HCT116 (cell line): ENCODE measurements at regions not wholly inside any gene's neighbourhood (a gene's known extent, or its start where the extent isn't known, plus 50 kb on each side); places are given as distances from the start of the nearest gene placed in this dataset.

ENCODE experiments used
- ATAC-seq: fragments of 200-7000 bp; cut with Tn5 transposase; 2 replicates; pipeline ENCODE4 v1.9.1; 2020; ENCODE audit warnings: mild to moderate bottlenecking, moderate library complexity
- BruUV-seq: library from RNA; stranded (reverse); fragments of 400-500 nt; replicated peaks from 2 replicates; lab custom pipeline; 2021; lab: Mats Ljungman, UMichigan
- CTCF ChIA-PET: fragments of 300-600 bp; sonication (Branson Sonifier 250); formaldehyde crosslinking; loops from one replicate; lab custom pipeline; 2021; ENCODE audit warnings: antibody characterized with exemption; lab: Charles Lee
- POLR2A ChIA-PET: fragments of 300-600, 350-600 bp; sonication (Branson Sonifier 250); formaldehyde crosslinking; loops from one replicate; lab custom pipeline; 2021; ENCODE audit warnings: antibody characterized with exemption; lab: Charles Lee
- RAD21 ChIA-PET, 2 experiments: fragments of 300-600 bp; sonication (Branson Sonifier 250); formaldehyde crosslinking; loops; one replicate each; lab custom pipeline; 2023; ENCODE audit warnings: low total read pairs in 2 of 2; ENCODE audit not compliant: uncharacterized antibody in 2 of 2, unreplicated experiment in 2 of 2, low non-redundant PET in 1 of 2; lab: Charles Lee
- DNase-seq: peaks from one replicate; pipeline ENCODE4 v3.0.0-alpha.2; 2010; ENCODE audit warnings: low read depth, low spot score
- H2AFZ ChIP-seq: fragments of 200-600 bp; shearing (Covaris generic), sonication (generic); 2 replicates; pipeline ENCODE4 v1.6.1; 2017; ENCODE audit warnings: low read depth, mixed run types, mixed read lengths, antibody characterized with exemption, low read length; ENCODE audit not compliant: poor library complexity, severe bottlenecking
- H3K27ac ChIP-seq: 2 replicates; pipeline ENCODE4 v1.5.1; 2012; ENCODE audit warnings: low read depth, low read length
- H3K27me3 ChIP-seq: fragments of 200-600 bp; sonication (generic); 2 replicates; pipeline ENCODE4 v1.6.1; 2016; ENCODE audit warnings: mixed run types, low read length, mixed read lengths; ENCODE audit not compliant: insufficient read depth
- H3K36me3 ChIP-seq, 2 experiments: fragments of 200-500 bp in 1 of 2; fragments of 200-600 bp in 1 of 2; sonication (Bioruptor generic) in 1 of 2; sonication (generic) in 1 of 2; 2 replicates each; pipeline versions ENCODE4 v1.5.1 to v1.6.1; 2014 to 2016; ENCODE audit warnings: low read length in 2 of 2, inconsistent platforms in 1 of 2, mixed read lengths in 1 of 2, mixed run types in 1 of 2; ENCODE audit not compliant: insufficient read depth in 2 of 2, control insufficient read depth in 1 of 2
- H3K4me1 ChIP-seq, 2 experiments: fragments of 200-600 bp in 1 of 2; sonication (generic) in 1 of 2; 2 replicates each; pipeline versions ENCODE4 v1.5.1 to v1.6.1; 2012 to 2017; ENCODE audit warnings: low read length in 2 of 2, inconsistent platforms in 1 of 2, mild to moderate bottlenecking in 1 of 2, mixed read lengths in 1 of 2, mixed run types in 1 of 2, moderate library complexity in 1 of 2; ENCODE audit not compliant: insufficient read depth in 2 of 2, control insufficient read depth in 1 of 2
- H3K4me2 ChIP-seq: fragments of 200-600 bp; sonication (generic); 2 replicates; pipeline ENCODE4 v1.6.1; 2017; ENCODE audit warnings: mixed run types, low read length, mixed read lengths
- H3K4me3 ChIP-seq, 2 experiments: fragments of 200-600 bp in 1 of 2; sonication (generic) in 1 of 2; replicated peaks in 1 of 2; 2 replicates each; pipeline ENCODE4 v1.5.1; 2011 to 2016; ENCODE audit warnings: low read length in 2 of 2, control low read depth in 1 of 2, low read depth in 1 of 2, mild to moderate bottlenecking in 1 of 2, mixed read lengths in 1 of 2, mixed run types in 1 of 2
- H3K79me2 ChIP-seq: fragments of 200-600 bp; sonication (generic); 2 replicates; pipeline ENCODE4 v1.6.1; 2017; ENCODE audit warnings: mild to moderate bottlenecking, mixed run types, low read length, moderate library complexity, mixed read lengths; ENCODE audit not compliant: insufficient read depth
- H3K9ac ChIP-seq: fragments of 200-600 bp; sonication (generic); 2 replicates; pipeline ENCODE4 v1.6.1; 2016; ENCODE audit warnings: low read length, mixed read lengths
- H3K9me2 ChIP-seq: fragments of 200-600 bp; sonication (generic), shearing (Covaris generic); 2 replicates; pipeline ENCODE4 v1.6.1; 2017; ENCODE audit warnings: mixed run types, mild to moderate bottlenecking, moderate library complexity; ENCODE audit not compliant: insufficient read depth
- H3K9me3 ChIP-seq, 2 experiments: fragments of 200-500 bp in 1 of 2; fragments of 200-600 bp in 1 of 2; sonication (Bioruptor generic) in 1 of 2; sonication (generic) in 1 of 2; 2 replicates each; pipeline ENCODE4 v1.6.1; 2014 to 2017; ENCODE audit warnings: low read length in 2 of 2, mixed read lengths in 2 of 2, inconsistent platforms in 1 of 2, low read depth in 1 of 2, mild to moderate bottlenecking in 1 of 2, mixed run types in 1 of 2, moderate library complexity in 1 of 2; ENCODE audit not compliant: control insufficient read depth in 1 of 2, insufficient read depth in 1 of 2
- H4K20me1 ChIP-seq: fragments of 200-600 bp; sonication (generic), shearing (Covaris generic); 2 replicates; pipeline ENCODE4 v1.6.1; 2017; ENCODE audit warnings: mixed run types, mild to moderate bottlenecking, moderate library complexity; ENCODE audit not compliant: insufficient read depth
- CEBPB ChIP-seq: IDR thresholded peaks from 2 replicates; pipeline ENCODE4 v1.6.1; 2012; ENCODE audit warnings: low read depth
- EGR1 ChIP-seq: IDR thresholded peaks from 2 replicates; pipeline ENCODE4 v1.6.1; 2012; ENCODE audit warnings: low read depth
- FOSL1 ChIP-seq: IDR thresholded peaks from 2 replicates; pipeline ENCODE4 v1.6.1; 2012; ENCODE audit warnings: low read depth
- POLR2A ChIP-seq: IDR thresholded peaks from 2 replicates; pipeline ENCODE4 v1.7.0; 2011; ENCODE audit warnings: borderline replicate concordance; ENCODE audit not compliant: insufficient read depth, insufficient read length; ENCODE audit errors: extremely low read depth
- POLR2AphosphoS5 ChIP-seq: IDR thresholded peaks from 2 replicates; pipeline ENCODE4 v1.6.1; 2011; ENCODE audit warnings: mild to moderate bottlenecking, low read depth, low read length, moderate library complexity
- RAD21 ChIP-seq: IDR thresholded peaks from 2 replicates; pipeline ENCODE4 v1.6.1; 2012; ENCODE audit warnings: low read depth, mild to moderate bottlenecking
- SIN3A ChIP-seq: IDR thresholded peaks from 2 replicates; pipeline ENCODE4 v1.6.1; 2012; ENCODE audit warnings: low read depth
- TCF7L2 ChIP-seq: IDR thresholded peaks from 2 replicates; pipeline ENCODE4 v1.7.0; 2011; ENCODE audit warnings: borderline replicate concordance, inconsistent platforms; ENCODE audit not compliant: insufficient read depth, insufficient read length; ENCODE audit errors: extremely low read depth
- ZFX ChIP-seq: fragments of 450-650 bp; IDR thresholded peaks from 2 replicates; pipeline ENCODE4 v1.6.1; 2017
- ZNF274 ChIP-seq: fragments of 200-500 bp; sonication (Bioruptor generic); IDR thresholded peaks from 2 replicates; pipeline ENCODE4 v1.6.1; 2014; ENCODE audit warnings: mild to moderate bottlenecking, low read depth, low read length, inconsistent platforms
- intact Hi-C: fragments of 100-400 bp; cut with micrococcal nuclease; formaldehyde crosslinking; loops from 2 replicates; pipeline ENCODE4 v1.10.0; 2022
- TF ChIP-seq, protein P1 (sequence below): IDR thresholded peaks from 2 replicates; pipeline ENCODE4 v1.6.1; 2012
- TF ChIP-seq, protein P2 (sequence below): IDR thresholded peaks from 2 replicates; pipeline ENCODE4 v1.6.1; 2011; ENCODE audit warnings: mild to moderate bottlenecking, low read length, moderate library complexity; ENCODE audit not compliant: insufficient replicate concordance; ENCODE audit errors: extremely low read depth
- TF ChIP-seq, protein P3 (sequence below): IDR thresholded peaks from 2 replicates; pipeline ENCODE4 v1.6.1; 2012
- TF ChIP-seq, protein P4 (sequence below), 3 experiments: fragments of 200-600 bp in 1 of 3; sonication (generic) in 1 of 3; IDR thresholded peaks in 2 of 3; conservative IDR thresholded peaks in 1 of 3; 2 replicates each; pipeline ENCODE4 v1.5.1; 2012 to 2017; ENCODE audit warnings: low read depth in 2 of 3, low read length in 2 of 3, antibody characterized with exemption in 1 of 3, borderline replicate concordance in 1 of 3, control low read depth in 1 of 3, mild to moderate bottlenecking in 1 of 3, mixed read lengths in 1 of 3, mixed run types in 1 of 3, moderate library complexity in 1 of 3; ENCODE audit not compliant: insufficient read depth in 1 of 3

DNA sequence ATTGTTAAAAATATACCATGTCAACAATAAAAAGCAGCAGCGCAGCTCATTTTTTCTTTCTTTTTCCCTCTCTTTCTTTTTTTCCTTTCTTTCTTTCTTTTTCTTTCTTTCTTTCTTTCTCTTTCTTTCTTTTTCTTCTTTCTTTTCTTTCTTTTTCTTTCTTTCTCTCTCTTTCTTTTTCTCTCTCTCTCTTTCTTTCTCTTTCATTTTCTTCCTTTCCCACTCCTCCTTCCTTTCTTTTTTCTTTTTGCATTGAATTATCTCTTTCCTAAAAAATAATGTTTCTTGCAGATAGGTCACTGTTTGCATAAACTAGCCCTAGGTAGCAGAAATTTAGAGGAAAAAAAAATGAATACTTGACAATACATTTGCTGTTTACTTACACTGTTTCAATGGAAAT is 755.1 kb upstream of the COBL start (continued):
- TF ChIP-seq ZNF274 = no peak
- no peak for TF ChIP-seq SIN3A
- TF ChIP-seq, protein P1, sequence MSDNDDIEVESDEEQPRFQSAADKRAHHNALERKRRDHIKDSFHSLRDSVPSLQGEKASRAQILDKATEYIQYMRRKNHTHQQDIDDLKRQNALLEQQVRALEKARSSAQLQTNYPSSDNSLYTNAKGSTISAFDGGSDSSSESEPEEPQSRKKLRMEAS = no peak

DNA sequence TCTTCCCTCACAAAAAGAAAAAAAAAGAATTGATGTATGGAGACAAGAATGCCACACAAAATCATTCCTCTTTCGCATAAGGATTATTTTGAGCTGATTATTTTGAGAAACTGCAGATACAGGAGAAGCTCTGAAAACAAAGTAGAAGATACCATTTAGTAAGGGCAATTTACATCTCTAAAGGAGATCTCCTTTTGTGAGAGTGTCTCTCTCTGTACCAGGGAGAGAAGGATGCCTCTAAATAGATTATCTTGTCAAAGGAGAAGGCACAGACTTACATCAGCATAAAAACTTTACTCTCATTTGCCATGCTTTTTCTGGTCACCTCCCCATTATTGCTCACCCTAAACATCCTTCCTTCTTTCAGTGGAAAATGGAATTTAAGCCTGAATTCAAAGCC is 747.9 kb upstream of the COBL start:
- RAD21 ChIA-PET = no interaction called here
- POLR2A ChIA-PET = no interaction called here
- H4K20me1 ChIP-seq = no peaks in the 10 kb centered on the region
- no peak overlapping the region for H2AFZ ChIP-seq
- H3K79me2 ChIP-seq = no peaks in the 10 kb centered on the region
- H3K4me1 ChIP-seq = no peaks in the 10 kb centered on the region
- no peaks in the 10 kb centered on the region for H3K36me3 ChIP-seq
- TF ChIP-seq RAD21 = no peak
- TF ChIP-seq TCF7L2 = no peak
- H3K9ac ChIP-seq = no peak overlapping the region
- no peaks in the 10 kb centered on the region for H3K9me2 ChIP-seq
- no peak overlapping the region for H3K4me3 ChIP-seq
- ATAC-seq (no peak), DNase-seq (no peak)
- peaks cover 6 to 8% of the 10 kb centered on the region in 2 experiments; a peak in 2 of 4 replicates for H3K9me3 ChIP-seq
- H3K27ac ChIP-seq = no peak overlapping the region
- CTCF ChIA-PET = no interaction called here
- no peaks in the 10 kb centered on the region for H3K27me3 ChIP-seq
- no peak overlapping the region for H3K4me2 ChIP-seq
- intact Hi-C loops = no loop called here
- no TSS peak for BruUV-seq

DNA sequence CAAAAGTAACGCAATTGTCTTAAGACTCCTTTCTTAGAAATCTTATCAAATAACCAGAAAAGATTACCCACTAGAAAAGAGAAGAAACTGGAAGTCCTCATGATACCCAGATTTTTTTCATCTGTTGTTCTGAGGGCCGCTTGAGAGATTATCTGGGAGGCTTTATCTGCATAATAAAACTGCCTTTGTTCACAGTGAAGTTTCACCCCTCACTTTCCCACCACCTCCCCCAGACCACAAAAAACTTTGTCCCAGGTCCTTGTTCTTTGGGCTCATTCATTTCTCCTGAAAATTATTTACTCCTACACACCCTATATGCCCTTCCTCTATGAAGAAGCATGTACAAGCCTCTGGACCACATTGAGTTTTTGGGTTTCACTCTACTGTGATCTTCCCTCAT is 745.1 kb upstream of the COBL start:
- H3K79me2 ChIP-seq = no peaks in the 10 kb centered on the region
- ATAC-seq (no peak), DNase-seq (no peak)
- intact Hi-C loops = no loop called here
- H3K9me3 ChIP-seq = peaks cover 6 to 8% of the 10 kb centered on the region in 2 experiments; a peak in 2 of 4 replicates
- ChIA-PET RAD21 (no interaction called here), POLR2A (no interaction called here), CTCF (no interaction called here)
- H3K4me2 ChIP-seq = no peak overlapping the region
- no peak overlapping the region for H3K9ac ChIP-seq
- H3K27ac ChIP-seq = no peak overlapping the region
- H3K4me3 ChIP-seq = no peak overlapping the region
- H3K9me2 ChIP-seq = no peaks in the 10 kb centered on the region
- no peaks in the 10 kb centered on the region for H4K20me1 ChIP-seq
- BruUV-seq = no TSS peak
- no peak overlapping the region for H2AFZ ChIP-seq
- H3K36me3 ChIP-seq = no peaks in the 10 kb centered on the region
- H3K4me1 ChIP-seq = no peaks in the 10 kb centered on the region
- H3K27me3 ChIP-seq = no peaks in the 10 kb centered on the region
- TF ChIP-seq, protein P2, sequence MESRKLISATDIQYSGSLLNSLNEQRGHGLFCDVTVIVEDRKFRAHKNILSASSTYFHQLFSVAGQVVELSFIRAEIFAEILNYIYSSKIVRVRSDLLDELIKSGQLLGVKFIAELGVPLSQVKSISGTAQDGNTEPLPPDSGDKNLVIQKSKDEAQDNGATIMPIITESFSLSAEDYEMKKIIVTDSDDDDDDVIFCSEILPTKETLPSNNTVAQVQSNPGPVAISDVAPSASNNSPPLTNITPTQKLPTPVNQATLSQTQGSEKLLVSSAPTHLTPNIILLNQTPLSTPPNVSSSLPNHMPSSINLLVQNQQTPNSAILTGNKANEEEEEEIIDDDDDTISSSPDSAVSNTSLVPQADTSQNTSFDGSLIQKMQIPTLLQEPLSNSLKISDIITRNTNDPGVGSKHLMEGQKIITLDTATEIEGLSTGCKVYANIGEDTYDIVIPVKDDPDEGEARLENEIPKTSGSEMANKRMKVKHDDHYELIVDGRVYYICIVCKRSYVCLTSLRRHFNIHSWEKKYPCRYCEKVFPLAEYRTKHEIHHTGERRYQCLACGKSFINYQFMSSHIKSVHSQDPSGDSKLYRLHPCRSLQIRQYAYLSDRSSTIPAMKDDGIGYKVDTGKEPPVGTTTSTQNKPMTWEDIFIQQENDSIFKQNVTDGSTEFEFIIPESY = no peak
- TF ChIP-seq CEBPB = no peak
- TF ChIP-seq, protein P1 = no peak
- TF ChIP-seq POLR2A = no peak
- no peak for TF ChIP-seq EGR1
- no peak for TF ChIP-seq RAD21
- no peak for TF ChIP-seq ZNF274
- no peak for TF ChIP-seq FOSL1
- no peak for TF ChIP-seq TCF7L2
- TF ChIP-seq, protein P3, sequence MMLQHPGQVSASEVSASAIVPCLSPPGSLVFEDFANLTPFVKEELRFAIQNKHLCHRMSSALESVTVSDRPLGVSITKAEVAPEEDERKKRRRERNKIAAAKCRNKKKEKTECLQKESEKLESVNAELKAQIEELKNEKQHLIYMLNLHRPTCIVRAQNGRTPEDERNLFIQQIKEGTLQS = no peak
- no peak for TF ChIP-seq POLR2AphosphoS5
- TF ChIP-seq, protein P4, sequence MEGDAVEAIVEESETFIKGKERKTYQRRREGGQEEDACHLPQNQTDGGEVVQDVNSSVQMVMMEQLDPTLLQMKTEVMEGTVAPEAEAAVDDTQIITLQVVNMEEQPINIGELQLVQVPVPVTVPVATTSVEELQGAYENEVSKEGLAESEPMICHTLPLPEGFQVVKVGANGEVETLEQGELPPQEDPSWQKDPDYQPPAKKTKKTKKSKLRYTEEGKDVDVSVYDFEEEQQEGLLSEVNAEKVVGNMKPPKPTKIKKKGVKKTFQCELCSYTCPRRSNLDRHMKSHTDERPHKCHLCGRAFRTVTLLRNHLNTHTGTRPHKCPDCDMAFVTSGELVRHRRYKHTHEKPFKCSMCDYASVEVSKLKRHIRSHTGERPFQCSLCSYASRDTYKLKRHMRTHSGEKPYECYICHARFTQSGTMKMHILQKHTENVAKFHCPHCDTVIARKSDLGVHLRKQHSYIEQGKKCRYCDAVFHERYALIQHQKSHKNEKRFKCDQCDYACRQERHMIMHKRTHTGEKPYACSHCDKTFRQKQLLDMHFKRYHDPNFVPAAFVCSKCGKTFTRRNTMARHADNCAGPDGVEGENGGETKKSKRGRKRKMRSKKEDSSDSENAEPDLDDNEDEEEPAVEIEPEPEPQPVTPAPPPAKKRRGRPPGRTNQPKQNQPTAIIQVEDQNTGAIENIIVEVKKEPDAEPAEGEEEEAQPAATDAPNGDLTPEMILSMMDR (IDR thresholded peaks at IDR 0.05 in 2 of 3, conservative IDR thresholded peaks at IDR 0.05 in 1 of 3; ENCODE audit: borderline replicate concordance in 1 of 3, insufficient read depth in 1 of 3, low read depth in 2 of 3, low read length in 2 of 3) = no peak
- no peak for TF ChIP-seq ZFX
